ENCODE measurements at regions not wholly inside any gene's neighbourhood (a gene's known extent, or its start where the extent isn't known, plus 50 kb on each side); places are given as distances from the start of the nearest gene placed in this dataset.

GRCh38 chr1:239268007-239268406 lies 118.4 kb upstream of the CHRM3 start:
- DNase-seq: no peak

GRCh38 chr1:239263801-239264200 lies 122.6 kb upstream of the CHRM3 start:
- DNase-seq: no peak

GRCh38 chr1:239262538-239262937 lies 123.8 kb upstream of the CHRM3 start:
- DNase-seq: no peak

- DNase-seq: no peak
These were observed 124.8 kb upstream of the CHRM3 start for GRCh38 chr1:239261521-239261920.

DNA sequence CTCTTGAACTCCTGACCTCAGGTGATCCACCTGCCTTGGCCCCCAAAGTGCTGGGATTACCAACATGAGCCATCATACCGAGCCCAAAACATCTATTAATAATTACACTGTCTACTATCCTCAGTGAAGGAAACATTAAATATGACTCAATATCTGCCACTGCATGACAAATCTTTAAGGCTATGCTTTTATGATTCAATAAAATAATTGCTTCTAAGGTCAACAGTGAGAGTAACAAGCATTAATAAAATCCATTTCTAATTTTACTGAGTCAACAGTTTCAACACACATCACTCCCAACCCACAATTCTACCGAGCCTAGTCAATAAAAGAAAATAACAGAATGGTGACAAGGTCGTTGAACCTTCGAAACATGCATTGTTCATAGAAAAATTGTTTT lies 125.5 kb upstream of the CHRM3 start:
- DNase-seq: no peak

GRCh38 chr1:239255628-239256160 lies 130.7 kb upstream of the CHRM3 start:
- no peak for DNase-seq

DNA sequence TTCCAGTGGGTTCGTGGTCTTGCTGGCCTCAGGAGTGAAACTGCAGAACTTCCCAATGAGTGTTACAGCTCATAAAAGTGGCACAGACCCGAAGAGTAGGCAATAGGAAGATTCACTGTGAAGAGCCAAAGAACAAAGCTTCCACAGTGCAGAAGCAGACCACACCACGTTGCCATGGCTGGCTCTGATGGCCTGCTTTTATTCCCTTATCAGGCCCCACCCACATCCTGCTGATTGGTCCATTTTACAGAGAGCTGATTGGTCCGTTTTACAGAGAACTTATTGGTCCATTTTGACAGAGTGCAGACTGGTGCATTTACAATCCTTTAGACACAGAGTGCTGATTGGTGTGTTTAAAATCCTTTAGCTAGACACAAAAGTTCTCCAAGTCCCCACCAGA lies 131.4 kb upstream of the CHRM3 start:
- no peak for DNase-seq

DNA sequence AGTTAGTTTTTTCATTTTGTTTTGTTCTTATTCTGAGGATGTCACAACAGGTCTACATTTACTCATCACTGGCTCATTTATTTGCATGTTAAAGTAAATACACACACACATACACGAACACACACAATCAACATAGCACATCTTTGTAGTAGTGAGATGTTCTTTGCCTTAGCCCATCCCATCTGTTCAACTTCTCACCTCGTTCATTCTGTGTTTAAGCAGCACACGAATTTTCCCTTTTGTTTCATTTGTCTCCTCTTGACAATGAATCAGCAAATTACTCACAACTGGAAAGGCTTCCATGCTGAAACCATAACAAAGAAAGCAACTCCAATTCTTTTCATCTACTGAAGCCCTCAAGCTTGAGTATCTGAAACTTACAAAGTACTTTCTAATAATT lies 133.3 kb upstream of the CHRM3 start:
- DNase-seq: no peak

GRCh38 chr1:239250353-239251035 lies 135.9 kb upstream of the CHRM3 start:
- DNase-seq: no peak

DNA sequence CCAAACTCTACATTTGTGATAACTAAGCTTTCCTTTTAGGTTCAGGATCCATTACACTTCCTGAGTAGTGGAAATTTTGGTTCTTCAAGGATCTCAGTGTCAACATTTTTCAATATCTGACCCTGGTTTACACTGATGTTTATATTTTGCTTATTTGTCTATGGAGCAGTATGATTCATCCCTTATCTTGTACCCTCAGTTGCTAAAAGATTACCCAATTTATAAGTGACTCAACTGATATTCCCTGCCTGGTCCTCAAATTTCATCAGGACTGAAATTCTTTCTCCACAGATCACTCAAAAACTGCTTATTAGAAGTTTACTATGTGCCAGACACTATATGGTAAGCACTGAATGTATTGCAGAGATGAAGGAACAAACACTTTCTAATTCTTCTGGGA lies 139.1 kb upstream of the CHRM3 start:
- no peak for DNase-seq

- DNase-seq: no peak
These were observed 142.3 kb upstream of the CHRM3 start for GRCh38 chr1:239244084-239244483.

- DNase-seq: no peak
These were observed 143.4 kb upstream of the CHRM3 start for GRCh38 chr1:239243006-239243405.

DNA sequence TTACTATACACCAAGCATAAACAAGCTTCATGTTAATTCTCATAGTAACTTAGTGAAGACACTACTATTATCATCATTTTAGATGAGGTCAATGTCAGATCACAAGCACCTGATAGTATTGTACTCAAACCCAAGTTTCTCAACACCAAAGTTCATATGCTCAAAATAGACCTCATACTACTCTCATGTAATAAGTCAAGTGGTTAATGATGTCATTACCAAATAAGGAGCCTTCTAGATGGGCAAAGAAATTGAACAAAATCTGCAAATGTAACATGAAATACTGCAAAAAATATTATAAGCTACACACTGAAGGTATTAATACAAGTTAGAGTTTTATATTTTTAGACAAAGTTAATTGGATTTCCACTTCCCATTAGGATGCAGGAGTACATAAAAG lies 144.0 kb upstream of the CHRM3 start:
- no peak for DNase-seq

DNA sequence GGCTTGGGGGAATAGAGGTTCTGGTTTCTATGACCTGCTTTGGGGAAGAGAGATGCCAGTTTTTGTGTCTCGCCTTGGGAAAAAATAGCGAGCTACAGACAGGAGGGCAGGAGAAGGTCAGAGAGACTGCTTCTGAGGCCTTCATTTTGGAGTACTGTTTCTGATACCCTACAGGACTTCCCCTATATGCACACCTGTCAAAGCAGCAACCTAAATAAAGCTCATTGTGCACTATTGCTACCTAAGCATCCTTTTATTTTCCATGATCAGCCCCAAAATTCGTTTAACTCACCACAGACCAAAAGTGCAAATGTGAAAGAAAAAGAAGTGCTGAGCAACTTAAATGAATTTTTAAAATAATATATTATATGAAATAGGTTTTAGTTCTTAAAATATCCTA lies 145.6 kb upstream of the CHRM3 start:
- DNase-seq: no peak

GRCh38 chr1:239239529-239239928 lies 146.8 kb upstream of the CHRM3 start:
- DNase-seq: no peak

- DNase-seq: no peak
These were observed 148.5 kb upstream of the CHRM3 start for GRCh38 chr1:239237912-239238311.

GRCh38 chr1:239233626-239234025 lies 152.7 kb upstream of the CHRM3 start:
- DNase-seq: no peak

- no peak for DNase-seq
These were observed 153.4 kb upstream of the CHRM3 start for GRCh38 chr1:239232921-239233320.

GRCh38 chr1:239228451-239228850 lies 157.9 kb upstream of the CHRM3 start:
- no peak for DNase-seq

GRCh38 chr1:239225396-239225795 lies 161.0 kb upstream of the CHRM3 start:
- no peak for DNase-seq

GRCh38 chr1:239224100-239224499 lies 162.3 kb upstream of the CHRM3 start:
- DNase-seq: no peak

DNA sequence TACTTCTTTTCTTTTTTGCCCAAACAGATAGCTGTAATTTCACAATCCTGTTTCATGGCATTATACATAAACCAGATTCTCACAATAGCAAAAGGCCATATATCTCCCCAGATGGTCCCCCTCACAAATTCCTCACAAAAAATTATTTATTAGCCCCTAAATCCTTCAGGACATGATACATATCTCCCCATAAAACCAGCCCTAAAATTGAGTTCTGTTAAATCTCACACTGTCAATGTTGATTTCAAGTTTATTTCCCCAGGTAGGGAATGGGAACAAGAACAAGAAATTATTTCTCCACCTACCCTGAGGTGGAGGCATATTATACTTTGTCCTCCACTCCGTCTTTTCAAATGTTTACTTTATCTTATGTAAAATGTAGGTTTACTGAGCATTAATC lies 163.4 kb upstream of the CHRM3 start:
- no peak for DNase-seq

DNA sequence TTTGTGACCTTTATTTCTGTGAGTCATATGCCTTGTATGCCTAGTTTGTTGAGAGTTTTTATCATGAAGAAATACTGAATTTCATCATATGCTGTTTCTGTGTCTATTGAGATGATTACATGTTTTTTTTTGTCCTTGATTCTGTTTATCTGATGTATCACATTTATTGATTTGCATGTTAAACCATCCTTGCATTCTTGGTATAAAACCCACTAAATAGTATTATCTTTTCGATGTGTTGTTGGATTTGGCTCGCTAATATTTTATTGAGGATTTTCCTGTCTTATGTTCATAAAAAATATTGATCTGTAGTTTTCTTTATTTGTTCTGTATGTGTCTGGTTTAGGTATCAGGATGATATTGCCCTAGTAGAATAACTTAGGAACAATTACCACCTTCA lies 164.7 kb upstream of the CHRM3 start:
- DNase-seq: no peak

DNA sequence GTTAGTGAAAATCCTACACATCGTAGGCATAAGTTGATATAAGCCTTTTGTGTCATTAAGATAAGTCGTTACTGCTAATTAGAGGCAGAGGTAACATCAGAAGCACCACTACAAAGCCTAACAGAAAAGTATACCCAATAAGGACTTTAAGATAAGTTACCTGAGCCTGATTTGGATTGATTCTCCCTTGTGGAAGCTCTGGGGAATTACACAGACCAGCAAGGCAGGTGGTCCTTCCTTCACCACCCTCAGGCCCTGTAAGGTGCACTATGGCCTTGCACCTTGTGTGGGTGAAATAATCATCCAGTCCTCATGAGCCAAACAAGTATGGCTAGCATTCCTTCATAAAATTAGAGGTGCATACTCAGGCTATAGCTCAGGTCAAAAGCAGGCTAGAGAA lies 166.7 kb upstream of the CHRM3 start:
- no peak for DNase-seq
